NCI-H446 treated with DMSO at 0.1 percent for 48 hours (cell line): ENCODE measurements at regions not wholly inside any gene's neighbourhood (a gene's known extent, or its start where the extent isn't known, plus 50 kb on each side); places are given as distances from the start of the nearest gene placed in this dataset.

Experiments used
- DNase-seq: peaks from one replicate; lab custom pipeline; 2025; lab: John Stamatoyannopoulos, UW

- no peak for DNase-seq
Observed at GRCh38 chr5:71948206-71948605, 159.1 kb upstream of the MAP1B start.

- no peak for DNase-seq
Observed at GRCh38 chr5:71949772-71950171, 157.5 kb upstream of the MAP1B start.

- no peak for DNase-seq
Observed at GRCh38 chr5:71953866-71954265, 153.4 kb upstream of the MAP1B start.

- no peak for DNase-seq
Observed at GRCh38 chr5:71954329-71954728, 152.9 kb upstream of the MAP1B start.

GRCh38 chr5:71955723-71956122 is 151.6 kb upstream of the MAP1B start:
- no peak for DNase-seq

- DNase-seq: no peak
Observed at GRCh38 chr5:71957292-71957898, 149.9 kb upstream of the MAP1B start.

GRCh38 chr5:71960195-71960594 is 147.1 kb upstream of the MAP1B start:
- no peak for DNase-seq

- DNase-seq: no peak
Observed at GRCh38 chr5:71961786-71962185, 145.5 kb upstream of the MAP1B start.

- no peak for DNase-seq
Observed at GRCh38 chr5:71969460-71969859, 137.8 kb upstream of the MAP1B start.

GRCh38 chr5:71971862-71972261 is 135.4 kb upstream of the MAP1B start:
- no peak for DNase-seq

GRCh38 chr5:71972777-71973473 is 134.3 kb upstream of the MAP1B start:
- DNase-seq: no peak

- DNase-seq: no peak
Observed at GRCh38 chr5:71973563-71973962, 133.7 kb upstream of the MAP1B start.

GRCh38 chr5:71974165-71974564 is 133.1 kb upstream of the MAP1B start:
- DNase-seq: no peak

- DNase-seq: no peak
Observed at GRCh38 chr5:71974622-71975021, 132.7 kb upstream of the MAP1B start.

GRCh38 chr5:71976449-71976848 is 130.8 kb upstream of the MAP1B start:
- DNase-seq: no peak

GRCh38 chr5:71977311-71977710 is 130.0 kb upstream of the MAP1B start:
- DNase-seq: no peak

- DNase-seq: no peak
Observed at GRCh38 chr5:71978216-71978615, 129.1 kb upstream of the MAP1B start.

- DNase-seq: no peak
Observed at GRCh38 chr5:71982717-71983395, 124.4 kb upstream of the MAP1B start.

GRCh38 chr5:71986101-71986500 is 121.2 kb upstream of the MAP1B start:
- DNase-seq: no peak

- DNase-seq: no peak
Observed at GRCh38 chr5:71988808-71989207, 118.5 kb upstream of the MAP1B start.

GRCh38 chr5:71993600-71993999 is 113.7 kb upstream of the MAP1B start:
- DNase-seq: no peak

- DNase-seq: no peak
Observed at GRCh38 chr5:71996789-71997188, 110.5 kb upstream of the MAP1B start.

GRCh38 chr5:71998746-71999145 is 108.5 kb upstream of the MAP1B start:
- no peak for DNase-seq
